IMR-90 (cell line): ENCODE measurements at regions not wholly inside any gene's neighbourhood (a gene's known extent, or its start where the extent isn't known, plus 50 kb on each side); places are given as distances from the start of the nearest gene placed in this dataset.
"Not testable (repeated sequence)": the region's sequence is repeated elsewhere in the genome, so short reads cannot be mapped to it uniquely, and the experiment has no call there.

Experiments
- ATAC-seq: fragments of 200-7000 bp; cut with Tn5 transposase; 2 replicates; pipeline ENCODE4 v1.9.1; 2020; ENCODE audit warnings: low read depth, mild to moderate bottlenecking, moderate library complexity
- BruUV-seq: library from RNA; stranded (reverse); fragments of 400-500 nt; replicated peaks from 2 replicates; lab custom pipeline; 2021; lab: Mats Ljungman, UMichigan
- CTCF ChIA-PET: fragments of 300-600 bp; formaldehyde crosslinking; extraction: SDS; loops from one replicate; lab custom pipeline; 2021; ENCODE audit warnings: antibody characterized with exemption; lab: Yijun Ruan, JAX
- POLR2A ChIA-PET: fragments of 300-600 bp; sonication (Branson Sonifier 250); formaldehyde crosslinking; loops from one replicate; lab custom pipeline; 2022; ENCODE audit warnings: antibody characterized with exemption; ENCODE audit not compliant: unreplicated experiment; lab: Charles Lee
- DNase-seq: peaks from one replicate; pipeline ENCODE4 v3.0.0; 2013
- H2AFZ ChIP-seq: replicated peaks from 2 replicates; pipeline ENCODE3; 2013; ENCODE audit warnings: low read length, mild to moderate bottlenecking; ENCODE audit not compliant: poor library complexity
- H2AK5ac ChIP-seq: 2 replicates; pipeline ENCODE4 v1.6.1; 2013; ENCODE audit warnings: low read depth, low read length, inconsistent platforms
- H2AK9ac ChIP-seq: replicated peaks from 2 replicates; pipeline ENCODE3; 2013; ENCODE audit warnings: mild to moderate bottlenecking, low read depth, low read length, moderate library complexity; ENCODE audit not compliant: poor library complexity
- H2BK120ac ChIP-seq: 2 replicates; pipeline ENCODE4 v1.6.1; 2013; ENCODE audit warnings: low read depth, low read length, inconsistent platforms
- H2BK15ac ChIP-seq: 3 replicates; pipeline ENCODE4 v1.6.1; 2013; ENCODE audit warnings: low read depth, low read length, inconsistent platforms
- H2BK20ac ChIP-seq: 2 replicates; pipeline ENCODE4 v1.6.1; 2013; ENCODE audit warnings: low read depth, mild to moderate bottlenecking, inconsistent platforms, low read length, moderate library complexity
- H2BK5ac ChIP-seq: 2 replicates; pipeline ENCODE4 v1.6.1; 2013; ENCODE audit warnings: mild to moderate bottlenecking, low read depth, low read length, inconsistent platforms; ENCODE audit not compliant: poor library complexity, severe bottlenecking
- H3K14ac ChIP-seq: replicated peaks from 2 replicates; pipeline ENCODE4 v1.6.1; 2013; ENCODE audit warnings: low read depth, low read length, inconsistent platforms
- H3K18ac ChIP-seq: 2 replicates; pipeline ENCODE4 v1.6.1; 2013; ENCODE audit warnings: low read depth, low read length, control low read depth
- H3K23ac ChIP-seq: 2 replicates; pipeline ENCODE4 v1.6.1; 2013; ENCODE audit warnings: low read depth, low read length, inconsistent platforms
- H3K27ac ChIP-seq: 2 replicates; pipeline ENCODE4 v1.5.1; 2013; ENCODE audit warnings: mild to moderate bottlenecking, control low read depth, low read length; ENCODE audit not compliant: insufficient read depth
- H3K27me3 ChIP-seq: 2 replicates; pipeline ENCODE4 v1.6.1; 2013; ENCODE audit warnings: low read length; ENCODE audit not compliant: control insufficient read depth, insufficient read depth
- H3K36me3 ChIP-seq: 2 replicates; pipeline ENCODE4 v1.6.1; 2013; ENCODE audit warnings: low read length, mixed read lengths; ENCODE audit not compliant: control insufficient read depth, insufficient read depth
- H3K4ac ChIP-seq: 2 replicates; pipeline ENCODE4 v1.6.1; 2013; ENCODE audit warnings: low read depth, low read length, inconsistent platforms
- H3K4me1 ChIP-seq: 2 replicates; pipeline ENCODE4 v1.6.1; 2013; ENCODE audit warnings: low read length, mixed read lengths; ENCODE audit not compliant: control insufficient read depth, insufficient read depth
- H3K4me2 ChIP-seq: 2 replicates; pipeline ENCODE4 v1.6.1; 2013; ENCODE audit warnings: low read depth, mild to moderate bottlenecking, control low read depth, low read length, moderate library complexity
- H3K4me3 ChIP-seq: 2 replicates; pipeline ENCODE4 v1.5.1; 2013; ENCODE audit warnings: low read depth, mild to moderate bottlenecking, control low read depth, low read length, moderate library complexity; ENCODE audit not compliant: insufficient read depth
- H3K56ac ChIP-seq: 2 replicates; pipeline ENCODE4 v1.6.1; 2013; ENCODE audit warnings: low read length, inconsistent platforms; ENCODE audit not compliant: insufficient read depth; ENCODE audit errors: extremely low read depth
- H3K79me1 ChIP-seq, 2 experiments: 2 replicates each; pipeline ENCODE4 v1.6.1; 2013; ENCODE audit warnings: low read length in 2 of 2, inconsistent platforms in 1 of 2, low read depth in 1 of 2
- H3K9ac ChIP-seq: 2 replicates; pipeline ENCODE4 v1.6.1; 2013; ENCODE audit warnings: low read depth, low read length, control low read depth
- H3K9me1 ChIP-seq: 2 replicates; pipeline ENCODE4 v1.6.1; 2013; ENCODE audit warnings: low read length, inconsistent platforms; ENCODE audit not compliant: insufficient read depth
- H3K9me3 ChIP-seq: 2 replicates; pipeline ENCODE4 v1.6.1; 2013; ENCODE audit warnings: low read length; ENCODE audit not compliant: control insufficient read depth, insufficient read depth
- H4K20me1 ChIP-seq: 2 replicates; pipeline ENCODE4 v1.6.1; 2013; ENCODE audit warnings: low read length, inconsistent platforms; ENCODE audit not compliant: insufficient read depth
- H4K5ac ChIP-seq: 2 replicates; pipeline ENCODE4 v1.6.1; 2013; ENCODE audit warnings: mild to moderate bottlenecking, low read depth, low read length, control low read depth
- H4K8ac ChIP-seq, 2 experiments: 2 replicates each; pipeline ENCODE4 v1.6.1; 2013; ENCODE audit warnings: low read depth in 2 of 2, low read length in 2 of 2, control low read depth in 1 of 2, inconsistent platforms in 1 of 2
- H4K91ac ChIP-seq: 2 replicates; pipeline ENCODE4 v1.6.1; 2013; ENCODE audit warnings: low read depth, low read length, inconsistent platforms; ENCODE audit not compliant: insufficient read depth
- dilution Hi-C: fragments of 300-500 bp; cut with HindIII; formaldehyde crosslinking; loops from one replicate; pipeline ENCODE4 v1.14.3; 2018; ENCODE audit warnings: low sequenced_read_pairs; ENCODE audit not compliant: unreplicated experiment
- in situ Hi-C: fragments of 300-500 bp; cut with MboI; formaldehyde crosslinking; loops from 3 replicates; pipeline ENCODE4 v1.14.3; 2019; ENCODE audit warnings: low sequenced_read_pairs, inconsistent platforms, mixed read lengths
- intact Hi-C: fragments of 100-400 bp; cut with micrococcal nuclease; formaldehyde crosslinking; loops from 2 replicates; pipeline ENCODE4 v1.10.0; 2022

DNA sequence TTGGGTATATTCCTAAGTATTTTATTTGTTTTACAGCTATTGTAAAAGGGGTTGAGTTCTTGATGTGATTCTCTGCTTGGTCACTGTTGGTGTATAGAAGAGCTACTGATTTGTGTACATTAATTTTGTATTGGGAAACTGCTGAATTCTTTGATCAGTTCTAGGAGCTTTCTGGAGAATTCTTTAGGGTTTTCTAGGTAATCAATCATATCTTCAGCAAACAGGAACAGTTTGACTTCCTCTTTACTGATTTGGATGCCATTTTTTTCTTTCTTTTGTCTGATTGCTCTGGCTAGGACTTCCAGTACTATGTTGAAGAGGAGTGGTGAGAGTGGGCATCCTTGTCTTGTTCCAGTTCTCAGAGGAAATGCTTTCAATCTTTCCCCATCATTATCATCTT, 50.1 kb upstream of the VSIG4 start:
- POLR2A ChIA-PET, CTCF ChIA-PET, H3K23ac ChIP-seq, H2BK15ac ChIP-seq, in situ Hi-C loops, H2BK20ac ChIP-seq, H3K27me3 ChIP-seq, H2AK9ac ChIP-seq, H3K18ac ChIP-seq, H3K9ac ChIP-seq, intact Hi-C loops, H2BK5ac ChIP-seq, H4K8ac ChIP-seq, dilution Hi-C loops, H3K4me3 ChIP-seq, H3K4ac ChIP-seq, H3K4me1 ChIP-seq, H3K56ac ChIP-seq, H2BK120ac ChIP-seq, H3K9me3 ChIP-seq, ATAC-seq, H3K4me2 ChIP-seq, H3K79me1 ChIP-seq, BruUV-seq, H4K91ac ChIP-seq, H3K9me1 ChIP-seq, H2AFZ ChIP-seq, H4K20me1 ChIP-seq, H3K14ac ChIP-seq, H2AK5ac ChIP-seq, DNase-seq, H3K36me3 ChIP-seq, H3K27ac ChIP-seq, H4K5ac ChIP-seq: not testable (repeated sequence)
